ENCODE measurements at regions not wholly inside any gene's neighbourhood (a gene's known extent, or its start where the extent isn't known, plus 50 kb on each side); places are given as distances from the start of the nearest gene placed in this dataset.

- TF ChIP-seq CTCF (IDR thresholded peaks at IDR 0.05) (no peak), EZH2 (IDR thresholded peaks at IDR 0.05; ENCODE audit: borderline replicate concordance, insufficient read depth, low read depth, low read length, poor library complexity, severe bottlenecking) (no peak)
Measured at GRCh38 chr9:93862877-93863545, 92.1 kb downstream of the BARX1 start.

Data from B cell (primary cell).